A673 (cell line): ENCODE measurements at regions not wholly inside any gene's neighbourhood (a gene's known extent, or its start where the extent isn't known, plus 50 kb on each side); places are given as distances from the start of the nearest gene placed in this dataset.
A peak's percentile ranks its signal among the peaks of the same experiment; 100 is the strongest.

Experiments used
- BruUV-seq: library from RNA; stranded (reverse); fragments of 400-500 nt; replicated peaks from 2 replicates; lab custom pipeline; 2021; lab: Mats Ljungman, UMichigan
- CTCF ChIA-PET: fragments of 300-600 bp; sonication (Branson Sonifier 250); formaldehyde crosslinking; loops from one replicate; lab custom pipeline; 2022; ENCODE audit warnings: antibody characterized with exemption; lab: Charles Lee
- POLR2A ChIA-PET: fragments of 300-600 bp; sonication (Branson Sonifier 250); formaldehyde crosslinking; loops from one replicate; lab custom pipeline; 2022; ENCODE audit warnings: antibody characterized with exemption; ENCODE audit not compliant: low non-redundant PET; lab: Charles Lee
- DNase-seq: peaks from one replicate; pipeline ENCODE4 v3.0.0-alpha.2; 2015; ENCODE audit warnings: low spot score
- H3K27ac ChIP-seq: fragments of 200-600 bp; sonication (generic); 2 replicates; pipeline ENCODE4 v1.5.1; 2016; ENCODE audit warnings: mixed run types, low read depth, mild to moderate bottlenecking, mixed read lengths, antibody characterized with exemption, low read length; ENCODE audit not compliant: poor library complexity, severe bottlenecking
- H3K27me3 ChIP-seq: fragments of 200-600 bp; sonication (generic); replicated peaks from 2 replicates; pipeline ENCODE4 v1.6.1; 2017; ENCODE audit warnings: mixed run types, low read depth, mild to moderate bottlenecking, mixed read lengths, antibody characterized with exemption, low read length; ENCODE audit not compliant: insufficient read depth, poor library complexity
- H3K36me3 ChIP-seq: fragments of 200-600 bp; sonication (generic); 2 replicates; pipeline ENCODE4 v1.6.1; 2016; ENCODE audit warnings: mixed run types, mild to moderate bottlenecking, mixed read lengths, antibody characterized with exemption, low read length; ENCODE audit not compliant: insufficient read depth, poor library complexity, severe bottlenecking
- H3K4me1 ChIP-seq: fragments of 200-600 bp; sonication (generic); 2 replicates; pipeline ENCODE4 v1.6.1; 2017; ENCODE audit warnings: mixed run types, mild to moderate bottlenecking, mixed read lengths, antibody characterized with exemption, low read length; ENCODE audit not compliant: insufficient read depth, poor library complexity, severe bottlenecking
- H3K4me3 ChIP-seq: fragments of 200-600 bp; sonication (generic); 2 replicates; pipeline ENCODE4 v1.5.1; 2016; ENCODE audit warnings: low read depth, mixed run types, mild to moderate bottlenecking, mixed read lengths, low read length; ENCODE audit not compliant: poor library complexity, severe bottlenecking
- H3K9me3 ChIP-seq: fragments of 200-600 bp; sonication (generic); 2 replicates; pipeline ENCODE4 v1.6.1; 2016; ENCODE audit warnings: mixed run types, low read depth, mild to moderate bottlenecking, mixed read lengths, antibody characterized with exemption, low read length; ENCODE audit not compliant: poor library complexity, severe bottlenecking
- CTCF ChIP-seq: fragments of 300-800, 200-600 bp; sonication (generic); conservative IDR thresholded peaks from 2 replicates; pipeline ENCODE4 v1.5.1; 2017; ENCODE audit warnings: low read depth, mild to moderate bottlenecking, antibody characterized with exemption, low read length, moderate library complexity, mixed read lengths
- EZH2 ChIP-seq: fragments of 200-600 bp; sonication (generic); IDR thresholded peaks from 2 replicates; pipeline ENCODE4 v1.6.1; 2017; ENCODE audit warnings: borderline replicate concordance, low read depth, mild to moderate bottlenecking, mixed read lengths, antibody characterized with exemption, low read length; ENCODE audit not compliant: poor library complexity, severe bottlenecking
- intact Hi-C: fragments of 100-400 bp; cut with micrococcal nuclease; formaldehyde crosslinking; loops from one replicate; pipeline ENCODE4 v1.10.0; 2022; ENCODE audit not compliant: unreplicated experiment

GRCh38 chr6:23339268-23339667 is 769.9 kb downstream of the HDGFL1 start:
- no TSS peak for BruUV-seq
- H3K27ac ChIP-seq, result no peak overlapping the region
- no peak for DNase-seq
- intact Hi-C loops, result no loop called here
- H3K36me3 ChIP-seq, result no peaks in the 10 kb centered on the region
- H3K27me3 ChIP-seq, result no peaks in the 10 kb centered on the region
- ChIA-PET POLR2A (no interaction called here), CTCF (no interaction called here)
- no peaks in the 10 kb centered on the region for H3K9me3 ChIP-seq
- no peak for TF ChIP-seq EZH2
- no peak for TF ChIP-seq CTCF
- H3K4me3 ChIP-seq, result no peak overlapping the region
- H3K4me1 ChIP-seq, result no peaks in the 10 kb centered on the region

DNA sequence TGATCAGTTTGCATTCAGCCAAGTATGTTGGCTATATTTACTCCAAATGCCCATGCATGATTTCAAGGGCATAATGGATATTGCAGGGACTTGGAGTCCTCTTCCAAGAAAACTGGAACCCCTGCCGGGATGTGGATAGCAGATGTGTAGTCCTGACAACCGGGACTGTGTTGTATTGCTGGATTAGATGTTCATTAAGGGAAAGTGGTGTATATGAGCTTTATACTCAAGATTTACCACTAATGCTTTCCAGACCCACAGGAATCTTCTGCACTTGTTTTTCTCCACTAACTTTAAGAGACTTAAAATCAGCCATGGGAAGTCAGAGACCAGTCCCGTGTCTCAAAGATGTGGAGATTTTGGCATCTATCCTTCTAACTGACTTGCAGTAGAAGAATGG is 770.9 kb downstream of the HDGFL1 start:
- no TSS peak for BruUV-seq
- intact Hi-C loops, result no loop called here
- no peaks in the 10 kb centered on the region for H3K4me1 ChIP-seq
- no peak overlapping the region for H3K4me3 ChIP-seq
- H3K27ac ChIP-seq, result no peak overlapping the region
- ChIA-PET CTCF (no interaction called here), POLR2A (no interaction called here)
- H3K9me3 ChIP-seq, result no peaks in the 10 kb centered on the region
- no peaks in the 10 kb centered on the region for H3K27me3 ChIP-seq
- no peaks in the 10 kb centered on the region for H3K36me3 ChIP-seq
- TF ChIP-seq CTCF (no peak), EZH2 (no peak)
- DNase-seq, result peak; percentile 23

- no TSS peak for BruUV-seq
- Histone ChIP-seq H3K27ac (no peak overlapping the region), H3K27me3 (no peaks in the 10 kb centered on the region), H3K9me3 (no peaks in the 10 kb centered on the region), H3K4me3 (no peak overlapping the region), H3K4me1 (peaks cover 1% of the 10 kb centered on the region), H3K36me3 (no peaks in the 10 kb centered on the region)
- DNase-seq, result no peak
- TF ChIP-seq EZH2 (no peak), CTCF (no peak)
- CTCF ChIA-PET, result no interaction called here
- intact Hi-C loops, result no loop called here
- POLR2A ChIA-PET, result no interaction called here
Observed at GRCh38 chr6:23343610-23344306, 774.4 kb downstream of the HDGFL1 start.
